Activated CD8-positive, alpha-beta T cell treated with anti-CD3 and anti-CD28 coated beads for 36 hours (primary cell): ENCODE measurements at regions not wholly inside any gene's neighbourhood (a gene's known extent, or its start where the extent isn't known, plus 50 kb on each side); places are given as distances from the start of the nearest gene placed in this dataset.

ENCODE experiments used
- ATAC-seq: fragments of 200-7000 bp; cut with Tn5 transposase; one replicate; pipeline ENCODE4 v1.10.0; 2021; ENCODE audit warnings: mild to moderate bottlenecking, moderate library complexity
- CTCF ChIA-PET: fragments of 350-600 bp; sonication (Branson Sonifier 250); formaldehyde crosslinking; loops from one replicate; lab custom pipeline; 2021; ENCODE audit warnings: antibody characterized with exemption; lab: Charles Lee
- POLR2A ChIA-PET: fragments of 350-600 bp; sonication (Branson Sonifier 250); formaldehyde crosslinking; loops from one replicate; lab custom pipeline; 2021; ENCODE audit warnings: antibody characterized with exemption; lab: Charles Lee
- DNase-seq: peaks from one replicate; pipeline ENCODE4 v3.0.0-alpha.2; 2020
- H3K27ac Mint-ChIP-seq: one replicate; pipeline ENCODE4 v1.8.0; 2021; ENCODE audit warnings: mild to moderate bottlenecking, mixed read lengths
- H3K27me3 Mint-ChIP-seq: one replicate; pipeline ENCODE4 v1.8.0; 2021; ENCODE audit warnings: mixed read lengths
- H3K36me3 Mint-ChIP-seq: one replicate; pipeline ENCODE4 v1.8.0; 2021; ENCODE audit warnings: low read depth, mixed read lengths
- H3K4me1 Mint-ChIP-seq: one replicate; pipeline ENCODE4 v1.8.0; 2021; ENCODE audit warnings: low read depth, mixed read lengths
- H3K4me3 Mint-ChIP-seq: one replicate; pipeline ENCODE4 v1.8.0; 2021; ENCODE audit warnings: mild to moderate bottlenecking, moderate library complexity, mixed read lengths
- H3K9me3 Mint-ChIP-seq: one replicate; pipeline ENCODE4 v1.8.0; 2021; ENCODE audit warnings: mixed read lengths
- CTCF ChIP-seq: fragments of 200-600 bp; IDR thresholded peaks from one replicate; pipeline ENCODE4 v1.8.0; 2022; ENCODE audit warnings: antibody characterized with exemption, mild to moderate bottlenecking
- intact Hi-C: fragments of 100-400 bp; cut with micrococcal nuclease; formaldehyde crosslinking; loops from one replicate; pipeline ENCODE4 v1.10.0; 2022

DNA sequence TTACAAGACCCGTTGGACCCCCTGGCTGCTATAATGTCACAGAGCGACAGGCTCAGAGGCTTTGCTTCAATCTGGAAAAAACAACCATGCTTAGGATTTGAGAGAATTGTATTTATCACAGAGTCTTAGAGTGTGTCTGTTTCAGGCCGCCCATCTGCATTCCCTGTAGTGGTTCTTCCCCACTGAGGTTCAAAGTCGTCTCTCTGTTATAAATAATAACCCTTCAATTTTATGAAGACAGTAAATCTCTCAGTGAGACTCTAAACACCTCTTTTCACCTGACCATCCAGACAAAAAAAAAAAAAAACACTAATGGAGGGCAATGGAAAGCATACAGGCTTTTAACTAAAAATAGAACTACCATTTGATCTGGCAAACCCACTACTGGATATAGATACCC, 565.4 kb upstream of the AUTS2 start:
- DNase-seq (no peak), ATAC-seq (no peak)
- H3K36me3 Mint-ChIP-seq, result no peaks in the 10 kb centered on the region
- no peak for TF ChIP-seq CTCF
- H3K27me3 Mint-ChIP-seq, result no peaks in the 10 kb centered on the region
- CTCF ChIA-PET, result no interaction called here
- no peak overlapping the region for H3K27ac Mint-ChIP-seq
- H3K9me3 Mint-ChIP-seq, result peaks cover 3% of the 10 kb centered on the region
- intact Hi-C loops, result no loop called here
- no peak overlapping the region for H3K4me3 Mint-ChIP-seq
- POLR2A ChIA-PET, result no interaction called here
- H3K4me1 Mint-ChIP-seq, result no peaks in the 10 kb centered on the region

- Mint-ChIP-seq H3K27me3 (no peaks in the 10 kb centered on the region), H3K4me1 (no peaks in the 10 kb centered on the region), H3K4me3 (no peak overlapping the region), H3K36me3 (no peaks in the 10 kb centered on the region), H3K27ac (no peak overlapping the region), H3K9me3 (peaks cover 2% of the 10 kb centered on the region)
- ChIA-PET CTCF (no interaction called here), POLR2A (no interaction called here)
- no peak for TF ChIP-seq CTCF
- intact Hi-C loops, result no loop called here
- ATAC-seq (no peak), DNase-seq (no peak)
Measured at GRCh38 chr7:69035826-69036225, 562.4 kb upstream of the AUTS2 start.

DNA sequence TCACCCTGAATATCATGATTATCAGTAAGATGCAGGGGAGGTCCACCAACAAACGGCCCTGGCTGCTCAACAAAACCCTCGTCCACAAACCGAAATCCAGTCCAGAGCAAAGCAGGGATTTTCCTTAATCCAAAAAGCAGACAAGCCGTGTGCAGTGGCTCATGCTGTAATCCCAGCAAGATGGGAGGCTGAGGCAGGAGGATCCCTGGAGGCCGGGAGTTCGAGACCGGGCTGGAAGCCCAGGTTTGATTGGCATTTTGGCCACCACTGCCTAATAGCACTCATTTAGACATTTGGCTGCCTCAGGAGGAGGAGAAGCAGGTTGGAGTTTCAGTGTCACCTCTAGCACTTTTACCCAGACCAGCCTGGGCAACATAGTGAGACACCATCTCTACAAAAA, 562.0 kb upstream of the AUTS2 start:
- ATAC-seq, result no peak
- H3K27me3 Mint-ChIP-seq, result no peaks in the 10 kb centered on the region
- H3K27ac Mint-ChIP-seq, result no peak overlapping the region
- no peaks in the 10 kb centered on the region for H3K36me3 Mint-ChIP-seq
- POLR2A ChIA-PET, result no interaction called here
- intact Hi-C loops, result no loop called here
- DNase-seq, result no peak
- CTCF ChIA-PET, result no interaction called here
- TF ChIP-seq CTCF, result no peak
- no peaks in the 10 kb centered on the region for H3K4me1 Mint-ChIP-seq
- H3K9me3 Mint-ChIP-seq, result peaks cover 2% of the 10 kb centered on the region
- no peak overlapping the region for H3K4me3 Mint-ChIP-seq

DNA sequence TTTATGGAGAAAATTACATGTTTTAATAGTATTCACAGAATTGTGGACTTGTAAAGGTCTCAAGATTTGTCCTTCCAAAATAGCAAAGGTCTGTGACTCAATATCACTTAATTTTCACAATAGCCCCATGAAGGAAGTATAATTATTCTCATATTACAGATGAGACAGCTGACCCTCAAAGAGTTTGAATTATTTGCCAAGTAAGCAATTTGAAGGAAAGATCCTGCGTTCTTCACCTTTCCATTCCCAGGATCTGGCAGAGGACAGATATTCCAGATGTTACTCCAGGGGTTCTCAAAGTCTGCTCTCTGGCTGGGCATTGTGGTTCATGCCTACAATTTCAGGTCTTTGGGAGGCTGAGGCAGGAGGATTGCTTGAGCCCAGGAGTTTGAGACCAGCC, 559.4 kb upstream of the AUTS2 start:
- no peaks in the 10 kb centered on the region for H3K4me1 Mint-ChIP-seq
- ChIA-PET CTCF (no interaction called here), POLR2A (no interaction called here)
- peaks cover 16% of the 10 kb centered on the region for H3K9me3 Mint-ChIP-seq
- DNase-seq (no peak), ATAC-seq (no peak)
- H3K36me3 Mint-ChIP-seq, result no peaks in the 10 kb centered on the region
- no peak overlapping the region for H3K27ac Mint-ChIP-seq
- no peaks in the 10 kb centered on the region for H3K27me3 Mint-ChIP-seq
- no peak for TF ChIP-seq CTCF
- intact Hi-C loops, result no loop called here
- no peak overlapping the region for H3K4me3 Mint-ChIP-seq

- H3K9me3 Mint-ChIP-seq, result peaks cover 25% of the 10 kb centered on the region
- no peak for TF ChIP-seq CTCF
- H3K27me3 Mint-ChIP-seq, result no peaks in the 10 kb centered on the region
- H3K4me1 Mint-ChIP-seq, result no peaks in the 10 kb centered on the region
- POLR2A ChIA-PET, result no interaction called here
- H3K4me3 Mint-ChIP-seq, result no peak overlapping the region
- DNase-seq, result no peak
- ATAC-seq, result no peak
- intact Hi-C loops, result no loop called here
- H3K36me3 Mint-ChIP-seq, result no peaks in the 10 kb centered on the region
- no peak overlapping the region for H3K27ac Mint-ChIP-seq
- CTCF ChIA-PET, result no interaction called here
Measured at GRCh38 chr7:69042138-69042537, 556.1 kb upstream of the AUTS2 start.
